Coronary artery (tissue), 2 donors: ENCODE measurements at regions not wholly inside any gene's neighbourhood (a gene's known extent, or its start where the extent isn't known, plus 50 kb on each side); places are given as distances from the start of the nearest gene placed in this dataset.
"Not testable (repeated sequence)": the region's sequence is repeated elsewhere in the genome, so short reads cannot be mapped to it uniquely, and the experiment has no call there.

Experiments
- DNase-seq: peaks from one replicate; pipeline ENCODE4 v3.0.0-alpha.2; 2017; ENCODE audit warnings: low spot score
- H3K27ac ChIP-seq, 2 donors: fragments of 200-600 bp; sonication (generic); one replicate each; pipeline ENCODE4 v1.5.1; 2016 to 2019
- H3K4me3 ChIP-seq: fragments of 200-600 bp; sonication (generic); 2 replicates; pipeline ENCODE4 v1.5.1; 2016; ENCODE audit warnings: mild to moderate bottlenecking, moderate library complexity
- CTCF ChIP-seq: fragments of 200-600 bp; sonication (generic); IDR thresholded peaks from one replicate; pipeline ENCODE4 v1.5.1; 2019; ENCODE audit warnings: antibody characterized with exemption

DNA sequence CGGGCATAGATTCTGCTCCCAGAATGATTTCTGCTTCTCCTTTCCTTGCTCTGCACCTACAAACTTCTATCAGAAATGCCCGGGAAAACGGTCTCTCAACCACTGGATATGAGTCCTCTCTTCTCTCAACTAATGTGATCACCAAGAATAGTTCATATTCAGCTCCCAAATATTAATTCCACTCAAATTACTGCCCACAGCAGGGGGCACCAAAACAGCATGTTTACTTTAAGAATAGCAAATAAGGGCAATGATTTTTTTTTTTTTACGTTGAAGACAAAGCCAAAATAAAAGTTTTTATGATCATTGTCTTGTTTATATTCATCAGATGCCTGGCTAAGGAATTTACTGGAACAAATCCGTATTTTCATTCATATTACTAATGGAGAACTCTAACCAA is 94.9 kb upstream of the PRSS1 start:
- Histone ChIP-seq H3K4me3 (no peak overlapping the region), H3K27ac (no peak overlapping the region)
- DNase-seq = no peak
- TF ChIP-seq CTCF = no peak

GRCh38 chr7:142647749-142648148 is 101.5 kb upstream of the PRSS1 start:
- TF ChIP-seq CTCF = no peak
- no peak overlapping the region for H3K27ac ChIP-seq
- no peak for DNase-seq
- no peak overlapping the region for H3K4me3 ChIP-seq

GRCh38 chr7:142646386-142647140 is 102.7 kb upstream of the PRSS1 start:
- Histone ChIP-seq H3K4me3 (no peak overlapping the region), H3K27ac (no peak overlapping the region)
- no peak for TF ChIP-seq CTCF
- no peak for DNase-seq

GRCh38 chr7:142645777-142646176 is 103.5 kb upstream of the PRSS1 start:
- no peak overlapping the region for H3K27ac ChIP-seq
- no peak overlapping the region for H3K4me3 ChIP-seq
- TF ChIP-seq CTCF = no peak
- no peak for DNase-seq

DNA sequence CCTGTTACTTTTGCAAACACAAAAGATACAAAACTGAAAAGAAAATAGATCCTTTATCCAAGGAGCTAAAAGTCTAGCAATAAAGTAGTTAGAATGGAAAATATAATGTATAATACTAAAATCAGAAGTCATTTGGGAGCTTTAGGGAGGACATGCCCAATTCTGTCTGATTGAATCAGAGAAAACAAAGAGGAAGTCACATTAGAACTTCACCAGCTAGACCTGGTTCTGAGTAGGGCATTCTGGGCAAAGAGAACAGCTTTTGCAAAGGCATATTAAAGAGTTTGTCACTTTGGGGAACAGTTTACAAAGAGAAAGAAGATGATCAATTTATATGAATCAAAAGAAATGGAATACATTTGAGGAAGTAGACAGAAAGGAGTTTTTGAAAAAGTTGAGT is 107.0 kb upstream of the PRSS1 start:
- DNase-seq = no peak
- no peak overlapping the region for H3K27ac ChIP-seq
- no peak for TF ChIP-seq CTCF
- no peak overlapping the region for H3K4me3 ChIP-seq

- H3K27ac ChIP-seq, H3K4me3 ChIP-seq, DNase-seq: not testable (repeated sequence)
Measured at GRCh38 chr7:142641252-142641651, 108.0 kb upstream of the PRSS1 start.

- no peak for TF ChIP-seq CTCF
- H3K27ac ChIP-seq = no peak overlapping the region
- no peak for DNase-seq
- H3K4me3 ChIP-seq = no peak overlapping the region
Measured at GRCh38 chr7:142638581-142638980, 110.7 kb upstream of the PRSS1 start.

GRCh38 chr7:142637240-142637639 is 112.0 kb upstream of the PRSS1 start:
- no peak for DNase-seq
- no peak overlapping the region for H3K27ac ChIP-seq
- TF ChIP-seq CTCF = no peak
- no peak overlapping the region for H3K4me3 ChIP-seq
